HL-60 (cell line): ENCODE measurements at regions not wholly inside any gene's neighbourhood (a gene's known extent, or its start where the extent isn't known, plus 50 kb on each side); places are given as distances from the start of the nearest gene placed in this dataset.

Source experiments
- DNase-seq, 2 experiments: peaks; one replicate each; pipeline ENCODE4 v3.0.0-alpha.2; 2010 to 2020; ENCODE audit warnings: low read depth in 1 of 2, low spot score in 1 of 2
- H3K27ac ChIP-seq: fragments of 250-450 bp; sonication (Bioruptor Pico); replicated peaks from 2 replicates; pipeline ENCODE4 v1.5.1; 2020; ENCODE audit warnings: mild to moderate bottlenecking, moderate library complexity
- H3K27me3 ChIP-seq: fragments of 250-450 bp; sonication (Bioruptor Pico); 2 replicates; pipeline ENCODE4 v1.5.1; 2021; ENCODE audit warnings: mild to moderate bottlenecking, moderate library complexity; ENCODE audit not compliant: insufficient read depth, poor library complexity, severe bottlenecking
- H3K4me3 ChIP-seq: replicated peaks from 2 replicates; pipeline ENCODE4 v1.5.1; 2011; ENCODE audit warnings: mild to moderate bottlenecking, control low read depth, low read length; ENCODE audit not compliant: insufficient read depth
- GABPA ChIP-seq: IDR thresholded peaks from 2 replicates; pipeline ENCODE4 v1.6.1; 2012; ENCODE audit warnings: low read depth
- POLR2AphosphoS5 ChIP-seq: IDR thresholded peaks from 2 replicates; pipeline ENCODE4 v1.6.1; 2012; ENCODE audit warnings: low read depth
- SPI1 ChIP-seq: IDR thresholded peaks from 2 replicates; pipeline ENCODE4 v1.6.1; 2012; ENCODE audit warnings: low read depth, mild to moderate bottlenecking, borderline replicate concordance
- TF ChIP-seq, protein P1 (sequence below): IDR thresholded peaks from one replicate; pipeline ENCODE4 v1.5.1; 2011; ENCODE audit warnings: low read length, control low read depth, inconsistent platforms; ENCODE audit not compliant: insufficient read depth
- TF ChIP-seq, protein P2 (sequence below): IDR thresholded peaks from 2 replicates; pipeline ENCODE4 v1.6.1; 2012; ENCODE audit warnings: low read depth; ENCODE audit not compliant: insufficient replicate concordance

DNA sequence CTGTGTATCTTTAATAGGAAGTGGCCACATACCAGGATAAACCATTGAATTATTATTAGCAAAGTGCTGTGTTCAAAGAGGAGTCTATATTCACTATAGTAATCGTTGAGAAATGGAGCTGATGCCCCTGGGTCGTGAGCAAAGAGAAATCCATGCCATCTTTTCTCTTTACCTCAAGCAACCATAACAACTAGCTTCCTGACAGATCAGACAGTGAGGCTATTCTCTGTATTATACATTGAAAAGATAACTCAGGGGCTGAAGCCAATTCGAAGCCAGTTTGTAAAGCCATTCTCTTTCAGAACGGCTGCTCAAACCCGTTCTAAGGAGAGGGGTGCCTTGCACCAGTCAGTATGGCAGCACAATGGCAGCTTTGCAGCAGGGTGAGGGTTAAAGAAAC, 680.6 kb downstream of the SEMA5A start:
- TF ChIP-seq GABPA: no peak
- no peak for TF ChIP-seq SPI1
- no peak for TF ChIP-seq POLR2AphosphoS5
- TF ChIP-seq, protein P1, sequence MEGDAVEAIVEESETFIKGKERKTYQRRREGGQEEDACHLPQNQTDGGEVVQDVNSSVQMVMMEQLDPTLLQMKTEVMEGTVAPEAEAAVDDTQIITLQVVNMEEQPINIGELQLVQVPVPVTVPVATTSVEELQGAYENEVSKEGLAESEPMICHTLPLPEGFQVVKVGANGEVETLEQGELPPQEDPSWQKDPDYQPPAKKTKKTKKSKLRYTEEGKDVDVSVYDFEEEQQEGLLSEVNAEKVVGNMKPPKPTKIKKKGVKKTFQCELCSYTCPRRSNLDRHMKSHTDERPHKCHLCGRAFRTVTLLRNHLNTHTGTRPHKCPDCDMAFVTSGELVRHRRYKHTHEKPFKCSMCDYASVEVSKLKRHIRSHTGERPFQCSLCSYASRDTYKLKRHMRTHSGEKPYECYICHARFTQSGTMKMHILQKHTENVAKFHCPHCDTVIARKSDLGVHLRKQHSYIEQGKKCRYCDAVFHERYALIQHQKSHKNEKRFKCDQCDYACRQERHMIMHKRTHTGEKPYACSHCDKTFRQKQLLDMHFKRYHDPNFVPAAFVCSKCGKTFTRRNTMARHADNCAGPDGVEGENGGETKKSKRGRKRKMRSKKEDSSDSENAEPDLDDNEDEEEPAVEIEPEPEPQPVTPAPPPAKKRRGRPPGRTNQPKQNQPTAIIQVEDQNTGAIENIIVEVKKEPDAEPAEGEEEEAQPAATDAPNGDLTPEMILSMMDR: no peak
- TF ChIP-seq, protein P2, sequence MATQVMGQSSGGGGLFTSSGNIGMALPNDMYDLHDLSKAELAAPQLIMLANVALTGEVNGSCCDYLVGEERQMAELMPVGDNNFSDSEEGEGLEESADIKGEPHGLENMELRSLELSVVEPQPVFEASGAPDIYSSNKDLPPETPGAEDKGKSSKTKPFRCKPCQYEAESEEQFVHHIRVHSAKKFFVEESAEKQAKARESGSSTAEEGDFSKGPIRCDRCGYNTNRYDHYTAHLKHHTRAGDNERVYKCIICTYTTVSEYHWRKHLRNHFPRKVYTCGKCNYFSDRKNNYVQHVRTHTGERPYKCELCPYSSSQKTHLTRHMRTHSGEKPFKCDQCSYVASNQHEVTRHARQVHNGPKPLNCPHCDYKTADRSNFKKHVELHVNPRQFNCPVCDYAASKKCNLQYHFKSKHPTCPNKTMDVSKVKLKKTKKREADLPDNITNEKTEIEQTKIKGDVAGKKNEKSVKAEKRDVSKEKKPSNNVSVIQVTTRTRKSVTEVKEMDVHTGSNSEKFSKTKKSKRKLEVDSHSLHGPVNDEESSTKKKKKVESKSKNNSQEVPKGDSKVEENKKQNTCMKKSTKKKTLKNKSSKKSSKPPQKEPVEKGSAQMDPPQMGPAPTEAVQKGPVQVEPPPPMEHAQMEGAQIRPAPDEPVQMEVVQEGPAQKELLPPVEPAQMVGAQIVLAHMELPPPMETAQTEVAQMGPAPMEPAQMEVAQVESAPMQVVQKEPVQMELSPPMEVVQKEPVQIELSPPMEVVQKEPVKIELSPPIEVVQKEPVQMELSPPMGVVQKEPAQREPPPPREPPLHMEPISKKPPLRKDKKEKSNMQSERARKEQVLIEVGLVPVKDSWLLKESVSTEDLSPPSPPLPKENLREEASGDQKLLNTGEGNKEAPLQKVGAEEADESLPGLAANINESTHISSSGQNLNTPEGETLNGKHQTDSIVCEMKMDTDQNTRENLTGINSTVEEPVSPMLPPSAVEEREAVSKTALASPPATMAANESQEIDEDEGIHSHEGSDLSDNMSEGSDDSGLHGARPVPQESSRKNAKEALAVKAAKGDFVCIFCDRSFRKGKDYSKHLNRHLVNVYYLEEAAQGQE: no peak
- Histone ChIP-seq H3K27me3 (no peaks in the 10 kb centered on the region), H3K27ac (no peak overlapping the region), H3K4me3 (no peak overlapping the region)
- no peak for DNase-seq

DNA sequence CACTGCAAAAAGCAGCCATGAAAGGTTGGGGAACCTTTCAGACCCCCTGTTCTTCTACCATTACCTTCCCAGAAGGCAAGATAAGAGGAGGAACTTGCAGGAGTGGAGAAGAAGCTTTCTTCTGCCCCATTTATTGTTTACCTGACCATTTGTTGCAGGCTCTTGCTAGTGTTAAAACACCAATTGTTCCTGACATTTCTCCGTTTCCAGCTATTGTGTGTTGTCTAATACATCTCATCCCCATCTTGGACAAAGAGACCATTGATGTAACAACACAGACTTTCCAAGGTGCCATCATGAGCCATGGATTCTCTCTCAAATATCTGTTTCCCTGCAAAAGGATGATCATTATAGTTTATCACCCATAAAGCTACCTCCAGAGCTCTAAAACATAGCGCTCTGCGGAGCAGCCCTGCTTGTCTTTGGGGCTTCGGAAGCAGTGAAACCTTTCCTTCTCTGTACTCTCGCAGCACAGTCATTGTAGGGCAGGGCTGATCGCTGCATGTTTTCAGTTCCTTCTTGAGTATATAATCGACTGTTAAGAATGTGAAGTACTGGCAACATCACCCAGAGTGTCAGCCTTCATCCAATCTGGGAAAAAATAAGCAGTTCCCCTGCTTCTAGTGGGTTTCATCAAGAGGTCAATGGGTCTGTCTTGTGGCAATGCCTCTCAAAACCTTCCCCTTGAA, 680.0 kb downstream of the SEMA5A start:
- no peak overlapping the region for H3K4me3 ChIP-seq
- DNase-seq: no peak
- H3K27ac ChIP-seq: no peak overlapping the region
- TF ChIP-seq GABPA (no peak), SPI1 (no peak), POLR2AphosphoS5 (no peak)
- TF ChIP-seq, protein P2: no peak
- TF ChIP-seq, protein P1: no peak
- H3K27me3 ChIP-seq: no peaks in the 10 kb centered on the region

DNA sequence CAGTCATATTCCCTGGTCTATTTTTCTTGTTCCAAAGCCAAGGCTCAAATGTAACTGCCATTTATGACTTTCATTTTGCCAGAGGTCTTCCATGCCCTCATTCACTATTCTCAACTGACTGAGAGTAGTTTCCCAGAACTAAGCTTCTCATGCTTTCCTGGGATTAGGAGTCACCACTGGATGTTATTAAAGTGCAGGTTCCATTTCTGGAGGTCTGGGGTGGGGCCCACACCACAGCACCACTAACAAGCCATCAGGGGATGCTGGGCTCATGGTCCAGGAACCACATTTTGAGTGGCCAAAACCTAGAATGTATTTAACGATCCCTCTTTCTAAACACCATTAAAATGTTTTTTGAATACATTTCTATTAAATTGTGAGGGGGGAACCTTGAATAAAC, 677.6 kb downstream of the SEMA5A start:
- H3K27ac ChIP-seq: no peak overlapping the region
- no peak overlapping the region for H3K4me3 ChIP-seq
- no peaks in the 10 kb centered on the region for H3K27me3 ChIP-seq
- no peak for TF ChIP-seq POLR2AphosphoS5
- no peak for TF ChIP-seq SPI1
- TF ChIP-seq, protein P2: no peak
- TF ChIP-seq, protein P1: no peak
- no peak for TF ChIP-seq GABPA
- no peak for DNase-seq
